H1 (cell line): ENCODE measurements at regions not wholly inside any gene's neighbourhood (a gene's known extent, or its start where the extent isn't known, plus 50 kb on each side); places are given as distances from the start of the nearest gene placed in this dataset.

Experiments used
- CTCF ChIA-PET: fragments of 300-600 bp; sonication (Branson Sonifier 250); formaldehyde crosslinking; loops from one replicate; lab custom pipeline; 2021; ENCODE audit not compliant: partially characterized antibody; lab: Charles Lee
- POLR2A ChIA-PET: fragments of 300-600 bp; sonication (Branson Sonifier 250); formaldehyde crosslinking; loops from one replicate; lab custom pipeline; 2021; ENCODE audit warnings: inconsistent platforms; ENCODE audit not compliant: partially characterized antibody; lab: Charles Lee
- DNase-seq, 2 experiments: peaks; one replicate each; pipeline versions ENCODE4 v3.0.0 to v3.0.0-alpha.2; 2010 to 2022; ENCODE audit warnings: low spot score in 2 of 2, low read depth in 1 of 2, mixed read lengths in 1 of 2
- FAIRE-seq: peaks from 2 replicates; lab custom pipeline; 2011; peaks lifted over from hg19 to GRCh38; lab: Jason Lieb, UNC
- H2AFZ ChIP-seq: 2 replicates; pipeline ENCODE4 v1.8.1; 2012; ENCODE audit warnings: low read length, inconsistent platforms
- H2AK5ac ChIP-seq: 2 replicates; pipeline ENCODE4 v1.6.1; 2013; ENCODE audit warnings: low read depth, low read length
- H2BK120ac ChIP-seq: replicated peaks from 2 replicates; pipeline ENCODE3; 2013; ENCODE audit warnings: low read depth, low read length, inconsistent platforms
- H2BK12ac ChIP-seq: 2 replicates; pipeline ENCODE4 v1.6.1; 2013; ENCODE audit warnings: low read depth, low read length
- H2BK15ac ChIP-seq: 2 replicates; pipeline ENCODE4 v1.6.1; 2013; ENCODE audit warnings: low read length
- H2BK20ac ChIP-seq: 2 replicates; pipeline ENCODE4 v1.6.1; 2013; ENCODE audit warnings: low read length
- H2BK5ac ChIP-seq: 2 replicates; pipeline ENCODE4 v1.6.1; 2013; ENCODE audit warnings: low read depth, low read length
- H3K14ac ChIP-seq: 2 replicates; pipeline ENCODE4 v1.6.1; 2013; ENCODE audit warnings: inconsistent platforms; ENCODE audit not compliant: insufficient read length
- H3K18ac ChIP-seq: 2 replicates; pipeline ENCODE4 v1.6.1; 2013; ENCODE audit warnings: low read length; ENCODE audit errors: extremely low read depth
- H3K23ac ChIP-seq: 2 replicates; pipeline ENCODE4 v1.6.1; 2013; ENCODE audit warnings: inconsistent platforms; ENCODE audit not compliant: insufficient read length
- H3K23me2 ChIP-seq: 2 replicates; pipeline ENCODE4 v1.6.1; 2013; ENCODE audit warnings: low read depth, low read length
- H3K27ac ChIP-seq: 2 replicates; pipeline ENCODE4 v1.6.1; 2011; ENCODE audit warnings: low read depth, low read length, inconsistent platforms
- H3K27me3 ChIP-seq, 4 experiments: replicated peaks in 1 of 4; 1 replicate in 1 of 4; 2 replicates in 3 of 4; pipeline versions ENCODE4 v1.6.1 to v1.8.1; 2011 to 2013; ENCODE audit warnings: low read length in 3 of 4, mild to moderate bottlenecking in 3 of 4, inconsistent platforms in 2 of 4, mixed read lengths in 2 of 4, moderate library complexity in 1 of 4; ENCODE audit not compliant: control insufficient read depth in 3 of 4, insufficient read depth in 3 of 4; ENCODE audit errors: extremely low read depth in 1 of 4
- H3K36me3 ChIP-seq, 4 experiments: 2 replicates each; pipeline versions ENCODE4 v1.6.1 to v1.8.1; 2011 to 2013; ENCODE audit warnings: mild to moderate bottlenecking in 4 of 4, low read length in 3 of 4, moderate library complexity in 2 of 4, control low read depth in 1 of 4, inconsistent platforms in 1 of 4; ENCODE audit not compliant: insufficient read depth in 4 of 4, control insufficient read depth in 2 of 4
- H3K4ac ChIP-seq: replicated peaks from 2 replicates; pipeline ENCODE3; 2013; ENCODE audit warnings: low read length, low read depth, mixed read lengths, inconsistent platforms; ENCODE audit not compliant: insufficient read length
- H3K4me1 ChIP-seq, 4 experiments: replicated peaks in 1 of 4; 1 replicate in 1 of 4; 2 replicates in 3 of 4; pipeline versions ENCODE4 v1.6.1 to v1.8.1; 2011 to 2013; ENCODE audit warnings: low read length in 3 of 4, inconsistent platforms in 2 of 4, mixed read lengths in 1 of 4; ENCODE audit not compliant: insufficient read depth in 4 of 4, control insufficient read depth in 3 of 4
- H3K4me2 ChIP-seq, 2 experiments: 2 replicates each; pipeline versions ENCODE4 v1.6.1 to v1.8.1; 2011 to 2013; ENCODE audit warnings: low read depth in 2 of 2, low read length in 2 of 2, control low read depth in 1 of 2, inconsistent platforms in 1 of 2, mild to moderate bottlenecking in 1 of 2; ENCODE audit not compliant: insufficient read depth in 1 of 2
- H3K4me3 ChIP-seq, 4 experiments: fragments of 200-600, 300-600 bp in 1 of 4; sonication (generic), shearing (Covaris generic), sonication (Bioruptor Twin) in 1 of 4; 2 replicates each; pipeline versions ENCODE4 v1.5.1 to v1.8.1; 2011 to 2016; ENCODE audit warnings: low read length in 4 of 4, low read depth in 3 of 4, control low read depth in 2 of 4, inconsistent platforms in 2 of 4, mild to moderate bottlenecking in 2 of 4, mixed read lengths in 1 of 4, moderate library complexity in 1 of 4; ENCODE audit not compliant: insufficient read depth in 2 of 4; ENCODE audit errors: extremely low read depth in 1 of 4
- H3K56ac ChIP-seq: replicated peaks from 2 replicates; pipeline ENCODE3; 2013; ENCODE audit warnings: low read depth, mild to moderate bottlenecking, mixed read lengths, low read length, inconsistent platforms; ENCODE audit not compliant: insufficient read length
- H3K79me1 ChIP-seq: 2 replicates; pipeline ENCODE4 v1.6.1; 2013; ENCODE audit warnings: low read depth, low read length, control low read depth
- H3K79me2 ChIP-seq, 2 experiments: 2 replicates each; pipeline versions ENCODE4 v1.6.1 to v1.8.1; 2012 to 2013; ENCODE audit warnings: low read length in 2 of 2, mild to moderate bottlenecking in 2 of 2, inconsistent platforms in 1 of 2; ENCODE audit not compliant: insufficient read depth in 2 of 2, control insufficient read depth in 1 of 2
- H3K9ac ChIP-seq, 4 experiments: replicated peaks in 1 of 4; 1 replicate in 1 of 4; 2 replicates in 3 of 4; pipeline versions ENCODE4 v1.6.1 to v1.8.1; 2011 to 2013; ENCODE audit warnings: low read depth in 3 of 4, low read length in 3 of 4, control low read depth in 2 of 4, mild to moderate bottlenecking in 2 of 4, moderate library complexity in 2 of 4, inconsistent platforms in 1 of 4; ENCODE audit errors: extremely low read depth in 1 of 4
- H3K9me3 ChIP-seq, 2 experiments: 2 replicates each; pipeline versions ENCODE4 v1.6.1 to v1.8.1; 2012 to 2013; ENCODE audit warnings: mild to moderate bottlenecking in 2 of 2, moderate library complexity in 2 of 2, control low read depth in 1 of 2, inconsistent platforms in 1 of 2, low read depth in 1 of 2, low read length in 1 of 2, mixed read lengths in 1 of 2; ENCODE audit not compliant: insufficient read depth in 2 of 2
- H4K20me1 ChIP-seq, 2 experiments: replicated peaks in 1 of 2; 2 replicates each; pipeline versions ENCODE3 to v1.8.1; 2011 to 2013; ENCODE audit warnings: inconsistent platforms in 2 of 2, low read length in 2 of 2, mild to moderate bottlenecking in 1 of 2; ENCODE audit not compliant: insufficient read depth in 2 of 2, control insufficient read depth in 1 of 2
- H4K5ac ChIP-seq: 2 replicates; pipeline ENCODE4 v1.6.1; 2013; ENCODE audit warnings: low read length, low read depth, mixed read lengths, inconsistent platforms; ENCODE audit not compliant: insufficient read length
- H4K8ac ChIP-seq: 2 replicates; pipeline ENCODE4 v1.8.0; 2013; ENCODE audit warnings: mild to moderate bottlenecking, moderate library complexity, low read length, inconsistent platforms; ENCODE audit not compliant: insufficient read depth; ENCODE audit errors: extremely low read depth
- H4K91ac ChIP-seq: replicated peaks from 2 replicates; pipeline ENCODE3; 2013; ENCODE audit warnings: low read length, mixed read lengths, inconsistent platforms; ENCODE audit not compliant: insufficient read length
- CHD2 ChIP-seq: IDR thresholded peaks from 2 replicates; pipeline ENCODE4 v1.6.1; 2012; ENCODE audit warnings: low read length, improper control_type of control experiment
- EP300 ChIP-seq, 2 experiments: IDR thresholded peaks; 1 replicate in 1 of 2; 2 replicates in 1 of 2; pipeline ENCODE4 v1.6.1; 2011 to 2012; ENCODE audit warnings: low read depth in 2 of 2, low read length in 2 of 2, mild to moderate bottlenecking in 2 of 2, borderline replicate concordance in 1 of 2, inconsistent platforms in 1 of 2, moderate library complexity in 1 of 2
- HDAC2 ChIP-seq, 2 experiments: fragments of 300-600 bp in 1 of 2; sonication (generic) in 1 of 2; IDR thresholded peaks; 2 replicates each; pipeline ENCODE4 v1.6.1; 2011 to 2012; ENCODE audit warnings: low read depth in 2 of 2, low read length in 2 of 2, mild to moderate bottlenecking in 2 of 2, moderate library complexity in 2 of 2, borderline replicate concordance in 1 of 2, inconsistent platforms in 1 of 2
- TAF1 ChIP-seq: IDR thresholded peaks from 2 replicates; pipeline ENCODE4 v1.6.1; 2011; ENCODE audit warnings: mild to moderate bottlenecking, low read depth, low read length
- TEAD4 ChIP-seq: IDR thresholded peaks from 2 replicates; pipeline ENCODE4 v1.6.1; 2012; ENCODE audit warnings: low read depth, low read length, inconsistent platforms, mixed read lengths
- TF ChIP-seq, protein P1 (sequence below): IDR thresholded peaks from 2 replicates; pipeline ENCODE4 v1.6.1; 2012; ENCODE audit warnings: inconsistent platforms

DNA sequence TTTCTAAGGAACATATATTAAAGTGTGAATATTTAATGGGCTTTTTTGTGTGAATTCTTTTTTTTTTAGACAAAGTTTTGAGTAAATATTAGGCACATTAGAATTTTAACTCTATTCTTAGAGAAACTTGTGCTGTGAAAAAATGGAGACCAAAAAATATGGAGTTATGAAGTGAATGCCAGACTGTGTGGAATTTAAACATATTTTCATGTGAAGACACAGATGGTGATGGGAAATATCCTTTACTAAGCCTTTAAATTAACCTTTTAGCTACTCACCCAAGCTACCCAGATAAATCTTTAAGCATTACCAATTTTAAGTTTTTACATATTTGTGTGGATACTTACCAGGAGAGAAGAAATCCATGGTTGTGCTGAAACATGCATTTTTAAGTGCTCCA, 148.8 kb upstream of the OTX2 start:
- no peak overlapping the region for H3K4ac ChIP-seq
- no peak overlapping the region for H3K56ac ChIP-seq
- no peaks in the 10 kb centered on the region for H3K36me3 ChIP-seq
- no peak overlapping the region for H4K8ac ChIP-seq
- no peak overlapping the region for H4K91ac ChIP-seq
- no peak for FAIRE-seq
- DNase-seq = no peak
- H2BK120ac ChIP-seq = no peak overlapping the region
- H2BK12ac ChIP-seq = no peak overlapping the region
- H3K79me1 ChIP-seq = no peaks in the 10 kb centered on the region
- ChIA-PET CTCF (interaction anchor here (0.8 kb wide), 1 partner anchor 36 kb away, joined by 4 read pairs; no protein-coding TSS in a partner anchor), POLR2A (no interaction called here)
- no peak overlapping the region for H2AK5ac ChIP-seq
- no peaks in the 10 kb centered on the region for H4K20me1 ChIP-seq
- H3K23me2 ChIP-seq = no peaks in the 10 kb centered on the region
- no peaks in the 10 kb centered on the region for H3K27me3 ChIP-seq
- H3K14ac ChIP-seq = no peak overlapping the region
- H3K9me3 ChIP-seq = no peaks in the 10 kb centered on the region
- H3K23ac ChIP-seq = no peak overlapping the region
- H2BK5ac ChIP-seq = no peak overlapping the region
- H2BK20ac ChIP-seq = no peak overlapping the region
- H2AFZ ChIP-seq = no peak overlapping the region
- H3K27ac ChIP-seq = no peak overlapping the region
- no peak overlapping the region for H2BK15ac ChIP-seq
- TF ChIP-seq, protein P1, sequence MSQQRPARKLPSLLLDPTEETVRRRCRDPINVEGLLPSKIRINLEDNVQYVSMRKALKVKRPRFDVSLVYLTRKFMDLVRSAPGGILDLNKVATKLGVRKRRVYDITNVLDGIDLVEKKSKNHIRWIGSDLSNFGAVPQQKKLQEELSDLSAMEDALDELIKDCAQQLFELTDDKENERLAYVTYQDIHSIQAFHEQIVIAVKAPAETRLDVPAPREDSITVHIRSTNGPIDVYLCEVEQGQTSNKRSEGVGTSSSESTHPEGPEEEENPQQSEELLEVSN = no peak
- TF ChIP-seq TAF1 = no peak
- TF ChIP-seq EP300 (IDR thresholded peaks at IDR 0.05; ENCODE audit: borderline replicate concordance in 1 of 2, low read depth in 2 of 2, low read length in 2 of 2) = no peak
- TF ChIP-seq TEAD4 = no peak
- TF ChIP-seq HDAC2 (IDR thresholded peaks at IDR 0.05; ENCODE audit: borderline replicate concordance in 1 of 2, low read depth in 2 of 2, low read length in 2 of 2) = no peak
- TF ChIP-seq CHD2 = no peak
- H3K18ac ChIP-seq = no peak overlapping the region
- H3K9ac ChIP-seq = no peak overlapping the region
- no peak overlapping the region for H4K5ac ChIP-seq
- no peak overlapping the region for H3K4me3 ChIP-seq
- H3K4me1 ChIP-seq = peaks cover 0 to 4% (median 0%) of the 10 kb centered on the region in 4 experiments; a peak in 1 of 7 replicates
- H3K4me2 ChIP-seq = no peak overlapping the region
- no peaks in the 10 kb centered on the region for H3K79me2 ChIP-seq
